PFSK-1 (cell line): ENCODE measurements at regions not wholly inside any gene's neighbourhood (a gene's known extent, or its start where the extent isn't known, plus 50 kb on each side); places are given as distances from the start of the nearest gene placed in this dataset.

Source experiments
- POLR2AphosphoS5 ChIP-seq: IDR thresholded peaks from 2 replicates; pipeline ENCODE4 v1.6.1; 2012; ENCODE audit warnings: low read depth, mild to moderate bottlenecking, control low read depth, low read length, moderate library complexity
- SIN3A ChIP-seq: IDR thresholded peaks from 2 replicates; pipeline ENCODE4 v1.6.1; 2012; ENCODE audit warnings: mild to moderate bottlenecking, low read length, moderate library complexity, borderline replicate concordance; ENCODE audit not compliant: insufficient read depth
- TAF1 ChIP-seq: IDR thresholded peaks from 2 replicates; pipeline ENCODE4 v1.6.1; 2012; ENCODE audit warnings: low read length, control low read depth, borderline replicate concordance; ENCODE audit not compliant: insufficient read depth

- TF ChIP-seq POLR2AphosphoS5 (no peak), SIN3A (no peak), TAF1 (no peak)
Measured at GRCh38 chr17:13922885-13923284, 146.4 kb upstream of the COX10 start.
